GM12864 (cell line): ENCODE measurements at regions not wholly inside any gene's neighbourhood (a gene's known extent, or its start where the extent isn't known, plus 50 kb on each side); places are given as distances from the start of the nearest gene placed in this dataset.

Experiments used
- DNase-seq: peaks from one replicate; pipeline ENCODE4 v3.0.0-alpha.2; 2011; ENCODE audit warnings: low read depth
- H3K4me3 ChIP-seq: 2 replicates; pipeline ENCODE4 v1.5.1; 2011; ENCODE audit warnings: mild to moderate bottlenecking, low read depth, low read length, control low read depth
- CTCF ChIP-seq: IDR thresholded peaks from 2 replicates; pipeline ENCODE4 v1.5.1; 2011; ENCODE audit warnings: low read depth, mild to moderate bottlenecking, moderate library complexity, low read length, control low read depth, inconsistent platforms; ENCODE audit errors: missing control alignments

GRCh38 chr2:138132108-138132507 is 167.8 kb downstream of the HNMT start:
- DNase-seq: no peak
- no peak overlapping the region for H3K4me3 ChIP-seq
- no peak for TF ChIP-seq CTCF

DNA sequence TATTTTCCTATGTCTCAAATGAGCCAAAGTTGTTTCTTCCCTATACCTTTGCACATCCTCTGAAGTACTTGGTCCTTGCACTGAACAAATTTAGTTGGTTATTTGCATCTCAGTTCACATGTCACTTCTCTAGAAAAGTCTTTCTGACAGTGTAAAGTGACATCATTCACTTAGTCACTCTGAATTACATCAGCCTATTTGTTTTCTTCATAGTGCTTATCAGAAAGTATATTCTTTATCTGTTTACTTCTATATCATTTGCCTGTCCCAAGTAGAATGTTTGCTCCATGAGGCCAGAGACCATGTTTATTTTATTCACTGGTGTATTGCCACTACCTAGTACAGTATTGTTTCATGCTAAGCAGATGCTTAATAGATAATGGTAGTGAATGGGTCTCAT is 173.7 kb downstream of the HNMT start:
- no peak for DNase-seq
- no peak overlapping the region for H3K4me3 ChIP-seq
- TF ChIP-seq CTCF: no peak

- DNase-seq: no peak
- H3K4me3 ChIP-seq: no peak overlapping the region
- no peak for TF ChIP-seq CTCF
Observed at GRCh38 chr2:138147796-138148195, 183.5 kb downstream of the HNMT start.

DNA sequence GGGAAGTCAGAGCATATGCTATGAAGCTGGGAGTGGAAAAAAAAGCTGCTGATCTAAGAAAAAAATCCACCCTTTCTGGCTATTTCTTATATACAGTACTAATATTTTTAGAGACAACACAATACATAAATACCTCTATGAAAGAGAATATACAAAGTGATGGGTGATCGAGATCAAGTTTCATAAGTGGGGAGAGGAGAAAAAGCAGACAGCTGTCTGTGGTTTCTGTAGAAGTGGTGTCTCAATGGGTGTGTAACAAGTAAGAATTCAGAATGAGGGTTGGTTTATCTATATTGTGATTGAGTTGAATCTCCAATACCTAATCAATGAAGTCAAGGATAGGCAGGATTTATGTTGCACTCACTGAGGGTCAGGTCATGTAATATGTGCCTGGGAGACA is 191.0 kb downstream of the HNMT start:
- DNase-seq: no peak
- TF ChIP-seq CTCF: no peak
- H3K4me3 ChIP-seq: no peak overlapping the region

DNA sequence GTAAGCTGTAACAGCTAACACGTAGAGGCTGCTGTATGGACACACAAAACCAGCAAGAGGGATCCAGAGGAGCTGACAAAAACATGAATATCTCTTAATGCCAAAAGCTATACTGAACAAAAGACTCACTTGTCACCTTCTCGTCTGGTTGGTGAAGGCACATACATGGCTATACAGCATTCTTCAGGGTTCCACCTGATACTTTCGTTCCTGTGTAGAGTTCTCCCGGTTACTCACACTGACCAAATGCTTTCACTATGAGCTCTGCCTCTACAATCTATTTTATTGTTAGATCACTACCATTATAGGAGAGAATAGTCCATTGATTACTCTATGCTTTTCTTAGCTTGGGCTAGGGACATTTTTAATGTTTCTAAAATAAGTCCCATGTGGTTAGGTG is 193.1 kb downstream of the HNMT start:
- no peak for DNase-seq
- TF ChIP-seq CTCF: no peak
- no peak overlapping the region for H3K4me3 ChIP-seq

GRCh38 chr2:138170485-138170884 is 206.2 kb downstream of the HNMT start:
- no peak for TF ChIP-seq CTCF
- H3K4me3 ChIP-seq: no peak overlapping the region
- no peak for DNase-seq

- no peak for TF ChIP-seq CTCF
- no peak overlapping the region for H3K4me3 ChIP-seq
- no peak for DNase-seq
Observed at GRCh38 chr2:138171244-138171643, 207.0 kb downstream of the HNMT start.
